ENCODE measurements at regions not wholly inside any gene's neighbourhood (a gene's known extent, or its start where the extent isn't known, plus 50 kb on each side); places are given as distances from the start of the nearest gene placed in this dataset.

GRCh38 chr2:18209934-18210639 is 331.6 kb downstream of the KCNS3 start:
- no peak for DNase-seq (ENCODE audit: low read depth in 4 of 4, low spot score in 2 of 4)

DNA sequence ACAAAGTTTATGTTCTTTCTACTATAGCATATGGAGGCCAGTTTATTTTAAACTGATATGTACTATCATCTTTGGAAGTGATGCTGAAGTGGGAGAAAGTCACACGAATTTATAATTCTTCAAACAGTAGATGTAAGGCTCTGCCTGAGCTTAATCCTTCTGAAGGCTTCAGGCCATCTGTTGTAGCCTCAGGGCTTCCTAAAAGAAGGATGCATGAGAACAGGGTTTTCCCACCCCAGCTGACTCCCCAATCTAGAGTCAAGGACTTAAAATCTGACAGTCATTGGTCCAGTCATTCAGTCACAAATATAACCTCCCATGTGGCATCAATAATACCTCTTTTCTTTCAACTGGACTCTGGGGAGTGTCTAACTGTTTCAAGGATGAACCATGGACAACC is 330.5 kb downstream of the KCNS3 start:
- DNase-seq (ENCODE audit: low read depth in 4 of 4, low spot score in 2 of 4), result no peak

DNA sequence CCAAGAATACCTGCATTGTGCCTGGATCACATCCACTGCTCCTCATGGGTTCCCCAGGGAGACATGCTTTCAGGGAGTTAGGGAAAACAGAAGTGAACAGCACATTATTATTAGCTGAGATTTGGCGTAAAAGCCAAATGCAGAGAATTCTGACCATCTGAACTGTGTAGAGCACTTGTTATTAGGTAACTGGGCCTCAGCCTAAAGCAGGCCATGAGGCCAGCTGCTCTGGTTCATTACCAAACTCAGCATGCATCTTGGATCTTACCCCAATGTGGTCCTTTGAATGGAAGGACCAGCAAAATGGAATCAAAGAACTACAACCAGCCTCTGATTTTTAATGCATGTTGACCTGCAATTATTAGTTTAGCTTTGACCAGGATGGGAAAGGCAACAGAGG is 322.3 kb downstream of the KCNS3 start:
- DNase-seq (ENCODE audit: low read depth in 4 of 4, low spot score in 2 of 4), result no peak

DNA sequence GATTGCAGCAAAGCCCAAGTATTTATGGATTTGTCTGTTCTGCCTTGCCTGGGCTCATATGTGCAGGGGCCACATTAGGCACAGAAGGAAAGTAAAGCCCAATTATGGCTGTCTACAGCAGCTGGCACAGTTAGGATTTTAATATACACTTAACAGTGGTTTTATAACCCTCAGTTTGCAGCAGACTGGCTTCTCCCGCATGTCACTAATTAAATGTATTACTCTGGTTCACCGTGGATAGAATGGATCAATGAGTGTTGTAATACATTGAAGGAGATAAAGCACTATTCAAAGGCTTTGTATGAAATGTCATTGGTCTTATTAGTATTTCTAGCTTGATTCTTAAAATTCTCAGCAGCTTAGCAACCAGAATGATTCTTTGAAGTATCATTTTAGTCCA is 320.2 kb downstream of the KCNS3 start:
- no peak for DNase-seq (ENCODE audit: low read depth in 4 of 4, low spot score in 2 of 4)

DNA sequence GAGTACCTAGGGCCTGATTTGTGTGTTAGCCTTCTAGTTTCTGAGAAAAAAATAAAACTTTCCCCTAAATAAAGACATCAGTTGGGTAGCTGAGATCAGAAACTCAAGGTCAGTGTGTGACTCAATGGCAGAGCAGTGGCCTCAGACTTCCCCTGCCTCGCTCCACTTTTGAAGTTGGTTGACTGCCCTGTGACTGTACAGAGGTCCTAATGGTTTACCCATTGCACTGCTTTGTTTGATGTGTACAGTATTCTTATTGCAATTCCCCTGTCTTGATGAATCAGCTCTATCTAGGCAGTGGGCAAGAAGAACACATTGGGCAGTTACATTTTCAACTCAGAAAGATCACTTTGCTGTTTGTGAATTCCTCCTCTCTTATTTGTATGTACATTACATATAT is 315.7 kb downstream of the KCNS3 start:
- DNase-seq (ENCODE audit: low read depth in 4 of 4, low spot score in 2 of 4), result no peak

- no peak for DNase-seq (ENCODE audit: low read depth in 4 of 4, low spot score in 2 of 4)
Measured at GRCh38 chr2:18186816-18187613, 308.5 kb downstream of the KCNS3 start.

DNA sequence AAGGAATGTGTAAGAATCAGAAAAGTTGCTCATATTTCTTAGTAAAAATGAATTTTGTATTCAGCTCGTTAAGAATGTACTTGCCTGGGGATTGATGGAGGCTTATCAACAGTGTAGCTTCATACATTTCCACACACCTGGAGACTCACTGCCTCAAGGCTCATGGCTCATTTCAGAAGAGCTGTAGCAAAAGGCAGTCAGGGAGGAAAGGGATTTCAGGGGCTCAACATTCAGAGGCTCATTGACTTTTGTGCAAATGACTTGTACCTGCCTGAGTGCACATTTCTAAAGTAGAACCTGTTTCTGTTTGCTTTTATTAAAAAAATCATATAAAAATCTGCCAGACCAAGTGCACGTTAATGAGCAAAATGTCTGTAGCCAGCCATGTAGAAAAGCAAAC is 304.4 kb downstream of the KCNS3 start:
- peak in 1 of 4 donors; percentile 7 for DNase-seq (ENCODE audit: low read depth in 4 of 4, low spot score in 2 of 4)

GRCh38 chr2:18180912-18181311 is 302.4 kb downstream of the KCNS3 start:
- DNase-seq (ENCODE audit: low read depth in 4 of 4, low spot score in 2 of 4), result no peak

- no peak for DNase-seq (ENCODE audit: low read depth in 4 of 4, low spot score in 2 of 4)
Measured at GRCh38 chr2:18180031-18180610, 301.7 kb downstream of the KCNS3 start.

GRCh38 chr2:18178736-18179349 is 300.4 kb downstream of the KCNS3 start:
- DNase-seq (ENCODE audit: low read depth in 4 of 4, low spot score in 2 of 4), result no peak

- DNase-seq (ENCODE audit: low read depth in 4 of 4, low spot score in 2 of 4), result no peak
Measured at GRCh38 chr2:18176679-18177215, 298.3 kb downstream of the KCNS3 start.

- DNase-seq (ENCODE audit: low read depth in 4 of 4, low spot score in 2 of 4), result no peak
Measured at GRCh38 chr2:18172607-18173006, 294.1 kb downstream of the KCNS3 start.

DNA sequence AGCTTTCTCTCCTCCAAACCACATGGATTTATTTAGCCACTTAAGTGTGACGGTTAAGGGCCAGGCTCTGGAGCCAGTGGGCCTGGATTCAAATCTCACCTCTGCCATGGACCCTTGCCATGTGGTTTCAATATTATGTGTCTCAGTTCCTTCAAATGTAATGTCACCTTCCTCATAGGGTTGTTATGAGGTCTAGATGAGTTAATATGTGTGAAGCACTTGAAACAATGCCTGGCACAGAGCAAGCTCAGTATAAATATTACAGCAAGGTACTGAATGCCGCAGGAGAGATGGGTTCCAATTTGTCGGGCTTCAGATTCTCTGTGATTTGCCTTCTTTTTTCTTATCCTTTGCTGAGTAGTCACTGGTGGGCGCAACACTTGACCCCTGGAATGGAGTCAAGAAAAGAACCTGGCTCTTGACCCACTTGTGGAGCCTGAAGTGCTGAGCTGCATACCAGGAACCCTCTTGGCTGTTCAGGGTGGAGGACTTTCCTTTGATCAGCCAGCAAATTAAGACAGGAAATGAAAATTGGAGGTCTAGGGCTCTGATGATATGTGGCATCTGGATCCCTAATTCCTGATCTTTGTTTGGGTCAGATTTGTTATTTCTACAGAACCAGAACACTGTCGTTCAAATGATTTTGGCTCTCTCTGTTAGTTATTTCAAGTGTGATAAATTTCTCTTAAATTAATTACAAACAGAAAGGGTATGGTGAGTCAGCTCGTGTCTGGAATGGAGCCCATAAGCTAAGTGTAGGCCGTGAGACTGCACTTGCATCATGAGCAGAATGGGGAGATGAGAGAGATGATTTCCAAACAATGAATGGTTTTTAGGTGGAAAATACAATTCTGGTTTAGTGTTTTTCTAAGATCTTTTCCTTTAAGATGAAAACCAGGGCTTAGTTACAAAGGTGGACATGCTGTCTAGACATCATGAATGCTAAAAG is 293.0 kb downstream of the KCNS3 start:
- DNase-seq (ENCODE audit: low read depth in 4 of 4, low spot score in 2 of 4), result no peak

DNA sequence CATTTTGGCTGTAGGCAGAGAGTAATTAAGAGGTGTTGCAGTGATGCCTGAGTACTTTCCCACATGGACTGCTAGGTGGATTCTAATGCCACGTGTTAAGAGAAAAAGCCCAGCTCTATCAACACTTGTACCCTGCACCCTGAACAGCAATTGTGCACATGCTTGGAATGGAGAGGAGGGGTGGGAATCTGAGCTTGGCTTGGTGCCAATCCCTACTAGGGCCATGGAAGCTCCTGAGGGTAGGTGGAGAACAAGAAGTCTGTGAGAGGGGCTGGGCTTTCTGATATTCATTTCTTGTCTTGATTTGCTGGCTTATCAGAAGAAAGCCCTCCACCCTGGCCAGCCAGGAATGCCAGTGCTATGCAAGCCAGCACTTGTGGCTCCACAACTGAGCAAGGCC is 292.2 kb downstream of the KCNS3 start:
- no peak for DNase-seq (ENCODE audit: low read depth in 4 of 4, low spot score in 2 of 4)

GRCh38 chr2:18169893-18170175 is 291.4 kb downstream of the KCNS3 start:
- DNase-seq (ENCODE audit: low read depth in 4 of 4, low spot score in 2 of 4), result no peak

DNA sequence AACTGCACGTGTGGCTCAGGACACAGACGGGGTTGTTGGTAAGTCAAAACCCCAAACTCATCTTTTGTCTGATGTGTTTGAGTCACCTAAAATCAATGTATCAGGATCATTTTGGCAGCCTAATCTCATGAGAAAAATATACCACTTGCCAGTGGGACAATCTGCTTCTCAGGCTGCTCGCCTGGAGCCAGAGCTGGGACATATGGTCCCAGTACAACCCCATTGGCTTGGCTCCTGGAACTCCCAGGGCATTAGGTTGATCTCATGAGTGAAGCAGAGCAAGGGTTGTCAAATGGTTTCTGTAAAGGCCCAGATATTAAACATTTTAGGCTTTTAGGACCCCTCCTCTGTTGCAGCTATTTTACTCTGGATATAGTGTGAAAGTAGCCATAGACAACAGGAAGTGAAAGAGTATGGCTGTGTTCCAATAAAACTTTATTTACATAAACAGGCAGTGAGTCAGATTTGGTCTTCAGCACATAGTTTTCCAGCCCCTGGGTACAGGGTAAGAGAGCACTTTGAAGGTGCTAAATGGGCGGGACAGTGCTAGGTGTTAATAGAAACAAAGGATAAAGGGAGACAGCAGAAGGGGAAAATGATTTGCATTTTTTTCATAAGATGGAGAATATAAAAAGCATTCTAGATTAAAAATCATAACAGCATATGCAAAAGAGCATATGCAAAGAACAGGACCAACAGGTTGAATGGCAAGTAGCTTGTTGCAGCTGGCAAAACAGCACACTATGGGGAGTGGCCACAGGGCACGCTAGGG is 290.8 kb downstream of the KCNS3 start:
- DNase-seq (ENCODE audit: low read depth in 4 of 4, low spot score in 2 of 4), result no peak

- no peak for DNase-seq (ENCODE audit: low read depth in 4 of 4, low spot score in 2 of 4)
Measured at GRCh38 chr2:18167871-18168270, 289.4 kb downstream of the KCNS3 start.

DNA sequence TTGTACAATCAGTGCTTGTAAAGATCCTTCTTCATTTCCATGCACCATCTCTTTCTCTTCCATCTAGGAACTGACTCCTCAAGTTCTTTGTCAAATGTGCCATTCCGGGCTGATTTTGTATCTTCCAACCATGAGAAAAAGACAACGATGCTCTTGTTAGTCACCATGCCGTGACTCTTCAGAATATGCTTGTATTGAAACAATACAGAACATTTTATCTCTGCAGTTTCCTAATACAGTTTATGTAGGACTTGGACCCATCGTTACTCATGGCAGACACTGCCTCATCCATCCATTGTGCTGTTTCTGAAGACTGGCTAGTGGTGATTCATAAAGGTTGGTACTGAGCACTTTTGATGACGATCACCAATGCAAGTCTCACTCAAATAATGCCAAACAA is 283.2 kb downstream of the KCNS3 start:
- no peak for DNase-seq (ENCODE audit: low read depth in 4 of 4, low spot score in 2 of 4)

DNA sequence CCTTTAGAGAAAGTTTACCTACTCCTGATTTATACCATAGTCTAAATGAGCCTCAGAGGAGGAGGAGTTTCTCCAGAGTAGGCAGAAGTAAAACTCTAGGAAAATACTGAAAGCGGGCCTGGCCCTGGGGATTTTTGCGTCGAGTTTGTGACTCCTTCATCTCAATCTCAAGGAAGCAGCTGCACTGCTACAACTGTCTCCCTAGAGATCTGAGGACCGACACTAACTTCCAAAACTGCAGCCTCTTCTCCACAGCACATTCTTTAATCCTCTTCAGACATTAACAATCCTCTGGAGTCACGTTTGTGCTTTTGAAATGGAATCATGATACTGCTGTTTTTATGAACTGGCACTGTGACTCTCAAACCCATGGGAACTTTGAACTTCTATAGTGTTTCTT is 281.4 kb downstream of the KCNS3 start:
- no peak for DNase-seq (ENCODE audit: low read depth in 4 of 4, low spot score in 2 of 4)

DNA sequence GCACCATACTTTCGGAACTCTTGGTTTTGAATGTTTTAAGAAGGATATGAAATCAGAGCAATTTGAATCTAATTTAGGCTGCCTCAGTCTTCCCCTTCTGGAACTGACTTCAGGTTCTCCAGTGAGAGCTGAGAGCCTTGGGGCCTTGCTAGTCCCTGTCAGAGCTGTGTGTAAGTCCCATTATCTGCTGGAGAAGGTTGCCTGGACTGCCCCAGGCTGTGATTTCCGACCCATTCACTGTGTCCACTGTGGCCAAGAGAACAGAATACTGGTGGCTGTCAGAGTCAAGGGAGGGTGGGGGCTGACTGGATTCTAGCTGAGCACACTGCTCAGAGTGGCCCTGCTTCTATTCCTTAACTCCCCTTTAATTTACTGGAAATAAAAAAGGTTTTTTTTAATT is 278.0 kb downstream of the KCNS3 start:
- DNase-seq (ENCODE audit: low read depth in 4 of 4, low spot score in 2 of 4), result no peak
